ENCODE measurements at regions not wholly inside any gene's neighbourhood (a gene's known extent, or its start where the extent isn't known, plus 50 kb on each side); places are given as distances from the start of the nearest gene placed in this dataset.

DNA sequence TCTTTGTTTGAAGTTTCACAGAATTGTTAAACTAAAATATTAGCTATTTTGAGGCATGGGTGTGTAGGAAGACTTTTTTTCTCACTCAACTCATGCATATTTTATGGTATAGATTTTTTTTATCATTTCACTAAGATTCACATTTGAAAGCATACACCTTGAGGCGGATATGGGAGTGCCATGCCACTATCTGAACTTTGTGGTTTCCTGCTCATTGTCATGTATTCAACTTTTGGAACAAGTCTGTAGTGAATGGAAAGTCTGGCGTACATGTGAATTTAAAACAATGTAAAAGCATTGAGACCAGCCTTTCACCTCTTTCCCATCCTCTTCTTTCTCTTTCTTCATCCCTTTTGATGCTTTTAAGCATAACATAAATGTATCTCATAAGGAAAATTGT, 147.9 kb downstream of the TPBG start:
- TF ChIP-seq, protein P1, sequence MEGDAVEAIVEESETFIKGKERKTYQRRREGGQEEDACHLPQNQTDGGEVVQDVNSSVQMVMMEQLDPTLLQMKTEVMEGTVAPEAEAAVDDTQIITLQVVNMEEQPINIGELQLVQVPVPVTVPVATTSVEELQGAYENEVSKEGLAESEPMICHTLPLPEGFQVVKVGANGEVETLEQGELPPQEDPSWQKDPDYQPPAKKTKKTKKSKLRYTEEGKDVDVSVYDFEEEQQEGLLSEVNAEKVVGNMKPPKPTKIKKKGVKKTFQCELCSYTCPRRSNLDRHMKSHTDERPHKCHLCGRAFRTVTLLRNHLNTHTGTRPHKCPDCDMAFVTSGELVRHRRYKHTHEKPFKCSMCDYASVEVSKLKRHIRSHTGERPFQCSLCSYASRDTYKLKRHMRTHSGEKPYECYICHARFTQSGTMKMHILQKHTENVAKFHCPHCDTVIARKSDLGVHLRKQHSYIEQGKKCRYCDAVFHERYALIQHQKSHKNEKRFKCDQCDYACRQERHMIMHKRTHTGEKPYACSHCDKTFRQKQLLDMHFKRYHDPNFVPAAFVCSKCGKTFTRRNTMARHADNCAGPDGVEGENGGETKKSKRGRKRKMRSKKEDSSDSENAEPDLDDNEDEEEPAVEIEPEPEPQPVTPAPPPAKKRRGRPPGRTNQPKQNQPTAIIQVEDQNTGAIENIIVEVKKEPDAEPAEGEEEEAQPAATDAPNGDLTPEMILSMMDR (IDR thresholded peaks at IDR 0.05) = no peak
- no peak for TF ChIP-seq POLR2A (IDR thresholded peaks at IDR 0.05)

All from right lobe of liver (tissue), 4 donors.